Kidney (tissue), 13 donors: ENCODE measurements at regions not wholly inside any gene's neighbourhood (a gene's known extent, or its start where the extent isn't known, plus 50 kb on each side); places are given as distances from the start of the nearest gene placed in this dataset.
A peak's percentile ranks its signal among the peaks of the same experiment; 100 is the strongest.

Experiments
- DNase-seq, 5 donors: peaks; one replicate each; pipeline ENCODE4 v3.0.0-alpha.2; 2013 to 2020
- FAIRE-seq: peaks from 2 replicates; lab custom pipeline; 2012; peaks lifted over from hg19 to GRCh38; lab: Jason Lieb, UNC
- H3K27ac ChIP-seq, 2 donors: one replicate each; pipeline ENCODE4 v1.7.0; 2013; ENCODE audit warnings: low read depth in 2 of 2, low read length in 2 of 2, inconsistent platforms in 1 of 2
- H3K27me3 ChIP-seq: one replicate; pipeline ENCODE4 v1.7.1; 2013; ENCODE audit warnings: low read length, inconsistent platforms; ENCODE audit not compliant: control insufficient read depth, insufficient read depth
- H3K36me3 ChIP-seq, 3 donors: one replicate each; pipeline versions ENCODE4 v1.7.0 to v1.7.1; 2013; ENCODE audit warnings: low read length in 3 of 3, control low read depth in 1 of 3, inconsistent platforms in 1 of 3; ENCODE audit not compliant: insufficient read depth in 3 of 3, control insufficient read depth in 2 of 3
- H3K4me1 ChIP-seq, 3 donors: one replicate each; pipeline versions ENCODE4 v1.7.0 to v1.7.1; 2013; ENCODE audit warnings: low read length in 3 of 3, inconsistent platforms in 1 of 3, low read depth in 1 of 3; ENCODE audit not compliant: control insufficient read depth in 2 of 3, insufficient read depth in 2 of 3
- H3K4me3 ChIP-seq, 3 donors: one replicate each; pipeline versions ENCODE4 v1.7.0 to v1.8.1; 2013; ENCODE audit warnings: low read length in 3 of 3, control low read depth in 1 of 3, inconsistent platforms in 1 of 3
- H3K9ac ChIP-seq, 3 donors: one replicate each; pipeline versions ENCODE4 v1.7.0 to v1.7.1; 2013; ENCODE audit warnings: low read length in 3 of 3, control low read depth in 1 of 3, inconsistent platforms in 1 of 3
- H3K9me3 ChIP-seq, 3 donors: one replicate each; pipeline versions ENCODE4 v1.7.0 to v1.7.1; 2013; ENCODE audit warnings: low read length in 3 of 3, control low read depth in 1 of 3, inconsistent platforms in 1 of 3; ENCODE audit not compliant: control insufficient read depth in 2 of 3, insufficient read depth in 1 of 3
- intact Hi-C: fragments of 100-400 bp; cut with DNase I; formaldehyde crosslinking; loops from one replicate; pipeline ENCODE4 v1.11.1; 2022
- TF ChIP-seq, protein P1 (sequence below): IDR thresholded peaks from 3 replicates; pipeline ENCODE4 v1.5.1; 2012; ENCODE audit warnings: mild to moderate bottlenecking, moderate library complexity, borderline replicate concordance; ENCODE audit not compliant: insufficient read depth; ENCODE audit errors: extremely low read depth
- donor health status: control.
- donor health status: control.
- donor health status: control.
- donor health status: control.
- donor health status: control.
- donor health status: DM: yes; HTN: yes; CAD: no.
- donor health status: Normal renal cell carcinoma (clear cell type).

DNA sequence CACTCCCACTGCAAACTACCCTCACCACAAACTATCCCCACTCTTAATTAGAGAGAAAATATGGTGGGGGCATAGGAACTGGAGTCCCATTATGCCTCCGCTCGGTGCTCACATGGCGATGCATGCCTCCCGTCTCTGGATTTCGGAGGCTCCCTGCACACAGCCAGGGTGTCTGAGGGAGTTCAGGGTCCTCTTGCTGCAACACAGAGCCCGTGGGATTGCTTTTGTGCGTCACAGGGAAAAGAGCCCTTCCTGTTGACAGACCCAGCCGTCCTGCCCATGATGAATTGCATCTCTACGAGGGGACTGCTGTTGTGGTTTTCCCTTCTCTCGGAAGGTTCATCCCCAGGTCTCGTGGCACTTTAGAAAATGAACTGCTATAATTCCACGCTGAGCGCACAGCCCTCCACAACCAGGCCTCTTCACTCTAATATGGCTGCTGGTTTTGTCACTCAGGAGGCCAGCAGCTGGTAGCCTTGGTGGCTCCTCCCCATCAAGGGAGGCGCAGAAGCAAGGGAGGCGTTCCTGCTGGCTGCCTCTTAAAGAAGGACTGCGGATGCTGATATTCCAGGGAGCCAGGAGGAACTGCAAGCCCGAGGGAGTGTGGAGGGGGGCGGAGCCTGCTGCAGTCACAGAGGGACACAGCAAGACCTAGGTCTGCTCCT lies 158.0 kb downstream of the KCNA5 start:
- intact Hi-C loops: no loop called here
- DNase-seq (peak; percentile 83 to 93 (median 85)), FAIRE-seq (no peak)
- Histone ChIP-seq H3K4me1 (peaks cover 0 to 4% (median 3%) of the 10 kb centered on the region in 3 donors), H3K27me3 (no peaks in the 10 kb centered on the region), H3K36me3 (no peaks in the 10 kb centered on the region), H3K27ac (peak overlapping the region; percentile 60 to 73), H3K9me3 (no peaks in the 10 kb centered on the region), H3K4me3 (peak overlapping the region in 2 of 3 donors; percentile 12 to 33), H3K9ac (no peak overlapping the region)
- TF ChIP-seq, protein P1, sequence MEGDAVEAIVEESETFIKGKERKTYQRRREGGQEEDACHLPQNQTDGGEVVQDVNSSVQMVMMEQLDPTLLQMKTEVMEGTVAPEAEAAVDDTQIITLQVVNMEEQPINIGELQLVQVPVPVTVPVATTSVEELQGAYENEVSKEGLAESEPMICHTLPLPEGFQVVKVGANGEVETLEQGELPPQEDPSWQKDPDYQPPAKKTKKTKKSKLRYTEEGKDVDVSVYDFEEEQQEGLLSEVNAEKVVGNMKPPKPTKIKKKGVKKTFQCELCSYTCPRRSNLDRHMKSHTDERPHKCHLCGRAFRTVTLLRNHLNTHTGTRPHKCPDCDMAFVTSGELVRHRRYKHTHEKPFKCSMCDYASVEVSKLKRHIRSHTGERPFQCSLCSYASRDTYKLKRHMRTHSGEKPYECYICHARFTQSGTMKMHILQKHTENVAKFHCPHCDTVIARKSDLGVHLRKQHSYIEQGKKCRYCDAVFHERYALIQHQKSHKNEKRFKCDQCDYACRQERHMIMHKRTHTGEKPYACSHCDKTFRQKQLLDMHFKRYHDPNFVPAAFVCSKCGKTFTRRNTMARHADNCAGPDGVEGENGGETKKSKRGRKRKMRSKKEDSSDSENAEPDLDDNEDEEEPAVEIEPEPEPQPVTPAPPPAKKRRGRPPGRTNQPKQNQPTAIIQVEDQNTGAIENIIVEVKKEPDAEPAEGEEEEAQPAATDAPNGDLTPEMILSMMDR: no peak

DNA sequence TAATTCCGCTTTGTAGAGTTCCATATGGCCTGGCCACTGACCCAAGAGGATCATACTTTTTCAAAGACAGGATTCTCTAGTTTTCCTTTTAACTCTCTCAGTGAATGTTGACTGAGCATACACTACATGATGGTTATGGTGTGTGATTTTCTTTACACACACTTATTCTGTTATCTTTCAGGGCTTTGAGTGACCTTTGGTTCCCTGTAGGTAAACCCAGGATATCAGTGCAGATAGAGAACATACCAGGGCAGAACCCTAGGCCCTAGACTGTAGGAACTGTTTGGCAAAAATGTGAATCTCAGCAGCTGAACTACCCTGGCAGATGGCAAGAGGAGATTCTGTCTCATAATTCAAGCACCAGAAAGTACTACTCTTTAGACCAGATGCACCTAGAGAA lies 159.6 kb downstream of the KCNA5 start:
- Histone ChIP-seq H3K4me3 (no peak overlapping the region), H3K9ac (no peak overlapping the region), H3K36me3 (no peaks in the 10 kb centered on the region), H3K4me1 (peaks cover 0 to 4% (median 3%) of the 10 kb centered on the region in 3 donors), H3K27ac (no peak overlapping the region), H3K27me3 (no peaks in the 10 kb centered on the region), H3K9me3 (no peaks in the 10 kb centered on the region)
- TF ChIP-seq, protein P1: no peak
- DNase-seq (no peak), FAIRE-seq (no peak)
- intact Hi-C loops: no loop called here

DNA sequence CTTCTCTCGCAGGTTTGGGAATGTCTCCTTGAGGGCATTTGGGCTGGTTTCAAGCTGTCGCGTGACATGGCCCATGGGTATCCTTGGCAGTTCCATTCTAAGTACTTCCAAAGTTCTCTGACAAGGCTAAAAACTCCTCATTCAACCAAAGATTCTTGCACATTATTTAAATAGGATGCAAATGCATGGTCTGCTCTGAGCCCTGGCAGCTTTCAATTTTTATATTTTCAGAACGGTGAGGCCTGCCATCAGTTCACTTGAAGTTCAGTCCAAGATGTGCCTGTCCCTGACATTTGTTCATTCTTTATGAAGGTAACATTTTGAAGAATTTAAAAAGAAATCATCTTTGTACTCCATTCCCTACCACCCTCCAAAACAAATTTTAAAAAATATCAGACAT lies 160.0 kb downstream of the KCNA5 start:
- Histone ChIP-seq H3K27ac (no peak overlapping the region), H3K27me3 (no peaks in the 10 kb centered on the region), H3K9ac (no peak overlapping the region), H3K4me3 (no peak overlapping the region), H3K36me3 (no peaks in the 10 kb centered on the region), H3K4me1 (peaks cover 0 to 4% (median 3%) of the 10 kb centered on the region in 3 donors), H3K9me3 (no peaks in the 10 kb centered on the region)
- TF ChIP-seq, protein P1: no peak
- intact Hi-C loops: no loop called here
- FAIRE-seq (no peak), DNase-seq (no peak)
